ENCODE measurements at regions not wholly inside any gene's neighbourhood (a gene's known extent, or its start where the extent isn't known, plus 50 kb on each side); places are given as distances from the start of the nearest gene placed in this dataset.

DNA sequence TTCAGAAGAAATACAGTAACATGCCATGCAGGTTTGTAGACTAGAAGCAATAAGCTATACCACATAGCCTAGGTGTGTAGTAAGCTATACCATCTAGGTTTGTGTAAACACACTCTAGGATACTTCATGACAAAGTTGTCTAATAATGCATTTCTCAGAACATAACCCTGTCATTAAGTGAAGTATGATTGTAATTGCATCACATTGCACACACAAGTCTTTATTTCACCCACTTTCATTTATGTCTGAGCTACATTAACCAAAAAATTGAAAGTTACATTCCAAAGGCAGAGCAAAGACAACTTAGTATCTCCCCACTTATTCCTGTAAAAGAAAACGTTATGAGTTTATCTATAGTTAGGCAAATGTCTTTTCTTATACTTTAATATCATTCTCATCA lies 64.5 kb upstream of the ATF3 start:
- TF ChIP-seq, protein P1, sequence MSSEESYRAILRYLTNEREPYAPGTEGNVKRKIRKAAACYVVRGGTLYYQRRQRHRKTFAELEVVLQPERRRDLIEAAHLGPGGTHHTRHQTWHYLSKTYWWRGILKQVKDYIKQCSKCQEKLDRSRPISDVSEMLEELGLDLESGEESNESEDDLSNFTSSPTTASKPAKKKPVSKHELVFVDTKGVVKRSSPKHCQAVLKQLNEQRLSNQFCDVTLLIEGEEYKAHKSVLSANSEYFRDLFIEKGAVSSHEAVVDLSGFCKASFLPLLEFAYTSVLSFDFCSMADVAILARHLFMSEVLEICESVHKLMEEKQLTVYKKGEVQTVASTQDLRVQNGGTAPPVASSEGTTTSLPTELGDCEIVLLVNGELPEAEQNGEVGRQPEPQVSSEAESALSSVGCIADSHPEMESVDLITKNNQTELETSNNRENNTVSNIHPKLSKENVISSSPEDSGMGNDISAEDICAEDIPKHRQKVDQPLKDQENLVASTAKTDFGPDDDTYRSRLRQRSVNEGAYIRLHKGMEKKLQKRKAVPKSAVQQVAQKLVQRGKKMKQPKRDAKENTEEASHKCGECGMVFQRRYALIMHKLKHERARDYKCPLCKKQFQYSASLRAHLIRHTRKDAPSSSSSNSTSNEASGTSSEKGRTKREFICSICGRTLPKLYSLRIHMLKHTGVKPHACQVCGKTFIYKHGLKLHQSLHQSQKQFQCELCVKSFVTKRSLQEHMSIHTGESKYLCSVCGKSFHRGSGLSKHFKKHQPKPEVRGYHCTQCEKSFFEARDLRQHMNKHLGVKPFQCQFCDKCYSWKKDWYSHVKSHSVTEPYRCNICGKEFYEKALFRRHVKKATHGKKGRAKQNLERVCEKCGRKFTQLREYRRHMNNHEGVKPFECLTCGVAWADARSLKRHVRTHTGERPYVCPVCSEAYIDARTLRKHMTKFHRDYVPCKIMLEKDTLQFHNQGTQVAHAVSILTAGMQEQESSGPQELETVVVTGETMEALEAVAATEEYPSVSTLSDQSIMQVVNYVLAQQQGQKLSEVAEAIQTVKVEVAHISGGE (CRISPR knock-in tag; IDR thresholded peaks at IDR 0.05) = no peak
- no peak for TF ChIP-seq CBX5 (IDR thresholded peaks at IDR 0.05; ENCODE audit: low read depth)
- no peak for TF ChIP-seq EP300 (IDR thresholded peaks at IDR 0.05; ENCODE audit: borderline replicate concordance in 1 of 2, control insufficient read depth in 1 of 2, low read depth in 2 of 2, low read length in 2 of 2)
- no peak for TF ChIP-seq EZH2 (IDR thresholded peaks at IDR 0.05; ENCODE audit: borderline replicate concordance, control insufficient read depth, low read depth, low read length)
- TF ChIP-seq MYC (IDR thresholded peaks at IDR 0.05; ENCODE audit: insufficient read depth, insufficient read length, insufficient replicate concordance, low read length, severe bottlenecking) = no peak
- no peak for TF ChIP-seq NFIC (IDR thresholded peaks at IDR 0.05; ENCODE audit: low read depth, low read length)
